RWPE2 (cell line): ENCODE measurements at regions not wholly inside any gene's neighbourhood (a gene's known extent, or its start where the extent isn't known, plus 50 kb on each side); places are given as distances from the start of the nearest gene placed in this dataset.
A peak's percentile ranks its signal among the peaks of the same experiment; 100 is the strongest.

Source experiments
- ATAC-seq: fragments of 200-7000 bp; cut with Tn5 transposase; 3 replicates; pipeline ENCODE4 v1.9.1; 2021; ENCODE audit warnings: low read depth
- DNase-seq: peaks from one replicate; pipeline ENCODE4 v3.0.0-alpha.2; 2020; ENCODE audit warnings: low spot score
- H3K27ac ChIP-seq: fragments of 450-650 bp; 2 replicates; pipeline ENCODE4 v1.5.1; 2017; ENCODE audit warnings: mild to moderate bottlenecking; ENCODE audit not compliant: poor library complexity, severe bottlenecking
- H3K27me3 ChIP-seq: fragments of 250-450 bp; sonication (Bioruptor Pico); 2 replicates; pipeline ENCODE4 v1.5.1; 2021; ENCODE audit warnings: mild to moderate bottlenecking, moderate library complexity; ENCODE audit not compliant: insufficient read depth, poor library complexity, severe bottlenecking
- H3K36me3 ChIP-seq: fragments of 250-450 bp; sonication (Bioruptor Pico); 2 replicates; pipeline ENCODE4 v1.5.1; 2020; ENCODE audit warnings: low read depth, mild to moderate bottlenecking, moderate library complexity
- H3K4me1 ChIP-seq: fragments of 250-450 bp; sonication (Bioruptor Pico); 2 replicates; pipeline ENCODE4 v1.5.1; 2021; ENCODE audit warnings: mild to moderate bottlenecking, moderate library complexity; ENCODE audit not compliant: insufficient read depth, poor library complexity, severe bottlenecking
- H3K4me3 ChIP-seq: fragments of 250-450 bp; sonication (Bioruptor Pico); 2 replicates; pipeline ENCODE4 v1.5.1; 2021; ENCODE audit warnings: mild to moderate bottlenecking, moderate library complexity; ENCODE audit not compliant: severe bottlenecking
- H3K9me3 ChIP-seq: fragments of 250-450 bp; sonication (Bioruptor Pico); 2 replicates; pipeline ENCODE4 v1.5.1; 2021; ENCODE audit warnings: mild to moderate bottlenecking, moderate library complexity; ENCODE audit not compliant: severe bottlenecking
- TF ChIP-seq, protein P1 (sequence below): fragments of 450-650 bp; IDR thresholded peaks from one replicate; pipeline ENCODE4 v1.5.1; 2017; ENCODE audit warnings: mild to moderate bottlenecking, moderate library complexity; ENCODE audit not compliant: poor library complexity, severe bottlenecking

DNA sequence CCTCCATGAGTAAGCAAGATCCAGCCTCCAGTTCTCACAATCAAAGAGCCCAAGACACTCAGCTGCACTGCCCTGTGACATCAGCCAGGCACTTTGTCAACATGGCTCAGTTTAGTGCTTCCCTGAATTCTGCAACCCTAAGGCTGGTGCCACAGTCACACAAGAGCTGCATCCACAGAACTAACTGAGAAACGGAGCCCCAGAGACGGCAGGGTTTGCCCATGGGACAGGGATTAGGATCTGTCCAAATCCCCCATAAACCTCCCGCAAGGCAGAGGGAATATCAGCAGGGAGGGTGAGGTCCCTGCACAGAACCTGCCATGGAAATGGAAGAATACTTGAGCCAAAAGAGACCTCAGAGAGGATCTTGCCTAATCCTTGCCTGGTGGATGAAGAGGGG is 70.4 kb upstream of the UQCRFS1 start:
- TF ChIP-seq, protein P1, sequence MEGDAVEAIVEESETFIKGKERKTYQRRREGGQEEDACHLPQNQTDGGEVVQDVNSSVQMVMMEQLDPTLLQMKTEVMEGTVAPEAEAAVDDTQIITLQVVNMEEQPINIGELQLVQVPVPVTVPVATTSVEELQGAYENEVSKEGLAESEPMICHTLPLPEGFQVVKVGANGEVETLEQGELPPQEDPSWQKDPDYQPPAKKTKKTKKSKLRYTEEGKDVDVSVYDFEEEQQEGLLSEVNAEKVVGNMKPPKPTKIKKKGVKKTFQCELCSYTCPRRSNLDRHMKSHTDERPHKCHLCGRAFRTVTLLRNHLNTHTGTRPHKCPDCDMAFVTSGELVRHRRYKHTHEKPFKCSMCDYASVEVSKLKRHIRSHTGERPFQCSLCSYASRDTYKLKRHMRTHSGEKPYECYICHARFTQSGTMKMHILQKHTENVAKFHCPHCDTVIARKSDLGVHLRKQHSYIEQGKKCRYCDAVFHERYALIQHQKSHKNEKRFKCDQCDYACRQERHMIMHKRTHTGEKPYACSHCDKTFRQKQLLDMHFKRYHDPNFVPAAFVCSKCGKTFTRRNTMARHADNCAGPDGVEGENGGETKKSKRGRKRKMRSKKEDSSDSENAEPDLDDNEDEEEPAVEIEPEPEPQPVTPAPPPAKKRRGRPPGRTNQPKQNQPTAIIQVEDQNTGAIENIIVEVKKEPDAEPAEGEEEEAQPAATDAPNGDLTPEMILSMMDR, result no peak
- ATAC-seq (no peak), DNase-seq (no peak)
- Histone ChIP-seq H3K4me1 (peaks cover 2% of the 10 kb centered on the region), H3K27ac (no peak overlapping the region), H3K4me3 (no peak overlapping the region), H3K9me3 (peaks cover 7% of the 10 kb centered on the region), H3K27me3 (no peaks in the 10 kb centered on the region), H3K36me3 (no peaks in the 10 kb centered on the region)

DNA sequence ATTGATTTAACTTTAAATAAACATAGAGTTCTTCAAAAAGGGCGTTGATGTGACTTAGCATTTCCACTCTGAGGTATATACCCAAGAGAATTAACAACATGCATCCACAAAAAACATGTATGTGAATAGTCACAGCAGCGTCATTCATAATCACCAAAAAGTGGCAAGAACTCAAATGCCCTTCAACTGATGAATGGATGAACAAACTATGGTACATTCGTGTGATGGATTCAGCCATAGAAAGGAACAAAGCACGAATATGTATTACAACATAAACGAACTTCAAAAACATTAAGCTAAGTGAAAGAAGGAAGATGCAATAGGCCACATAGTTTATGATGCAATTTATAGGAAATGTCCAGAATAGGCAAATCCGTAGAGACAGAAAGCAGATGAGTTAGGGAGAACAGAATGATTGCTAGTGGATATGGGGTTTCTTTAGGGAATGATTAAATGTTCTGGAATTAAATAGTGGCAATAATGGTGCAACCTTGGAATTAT is 72.3 kb upstream of the UQCRFS1 start:
- Histone ChIP-seq H3K27me3 (no peaks in the 10 kb centered on the region), H3K27ac (no peak overlapping the region), H3K4me1 (peaks cover 2% of the 10 kb centered on the region)

GRCh38 chr19:29285878-29286277 is 72.9 kb upstream of the UQCRFS1 start:
- ATAC-seq, result peak; percentile 33; the same call in 2 of the 3 replicates
- no peak overlapping the region for H3K27ac ChIP-seq

More for the DNA sequence above, 72.3 kb upstream of the UQCRFS1 start:
- ATAC-seq, result no peak
- TF ChIP-seq, protein P1, result no peak
- Histone ChIP-seq H3K36me3 (no peaks in the 10 kb centered on the region), H3K4me3 (no peak overlapping the region), H3K9me3 (peaks cover 6% of the 10 kb centered on the region)
- no peak for DNase-seq

DNA sequence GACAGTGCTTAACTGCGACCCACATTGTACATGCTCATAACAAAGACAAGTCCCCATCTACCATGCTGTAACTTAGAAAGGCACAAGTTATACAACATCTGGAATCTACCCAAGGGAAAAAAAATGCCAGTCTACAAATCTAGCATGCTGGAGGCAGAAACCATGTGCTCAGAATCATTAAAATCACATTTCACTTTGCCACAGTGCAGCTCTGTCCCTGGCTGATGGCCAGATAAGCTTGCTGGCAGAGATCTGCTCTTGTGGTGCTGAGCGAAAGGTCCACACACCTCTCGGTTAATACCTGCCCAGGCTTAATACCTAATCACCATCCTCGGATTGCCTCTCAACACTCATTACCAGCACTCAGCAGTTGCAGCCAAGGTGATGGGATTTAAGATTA is 74.1 kb upstream of the UQCRFS1 start:
- H3K4me1 ChIP-seq, result peaks cover 2% of the 10 kb centered on the region
- H3K9me3 ChIP-seq, result no peaks in the 10 kb centered on the region
- H3K4me3 ChIP-seq, result no peak overlapping the region
- DNase-seq (no peak), ATAC-seq (no peak)
- no peaks in the 10 kb centered on the region for H3K36me3 ChIP-seq
- H3K27me3 ChIP-seq, result no peaks in the 10 kb centered on the region
- H3K27ac ChIP-seq, result no peak overlapping the region
- TF ChIP-seq, protein P1, result no peak

More at GRCh38 chr19:29285878-29286277, 72.9 kb upstream of the UQCRFS1 start:
- Histone ChIP-seq H3K4me3 (no peak overlapping the region), H3K4me1 (peaks cover 2% of the 10 kb centered on the region), H3K36me3 (no peaks in the 10 kb centered on the region), H3K27me3 (no peaks in the 10 kb centered on the region), H3K9me3 (no peaks in the 10 kb centered on the region)
- no peak for DNase-seq
- TF ChIP-seq, protein P1, result peak; percentile 27

DNA sequence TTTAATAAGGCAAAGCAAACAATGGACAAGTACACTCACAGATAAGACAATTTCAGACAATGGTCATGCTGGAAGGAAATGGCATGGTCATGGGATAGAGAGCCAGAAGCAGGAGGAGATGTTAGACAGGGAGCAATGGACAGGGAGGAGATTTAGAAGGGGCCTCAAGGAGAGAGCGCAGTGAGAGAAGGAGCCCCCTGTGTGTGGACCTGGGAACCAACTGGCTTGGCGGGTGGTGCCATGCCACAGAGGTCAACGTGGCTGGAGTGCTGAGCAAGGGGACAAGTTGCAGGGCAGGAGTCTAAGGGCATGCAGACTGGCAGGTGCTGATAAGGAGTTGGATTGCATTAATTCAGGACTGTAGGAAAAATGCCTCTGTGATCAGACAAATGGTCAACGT is 75.3 kb upstream of the UQCRFS1 start:
- no peaks in the 10 kb centered on the region for H3K27me3 ChIP-seq
- peaks cover 2% of the 10 kb centered on the region for H3K4me1 ChIP-seq
- no peaks in the 10 kb centered on the region for H3K36me3 ChIP-seq
- H3K27ac ChIP-seq, result no peak overlapping the region
- ATAC-seq, result no peak
- no peak overlapping the region for H3K4me3 ChIP-seq
- TF ChIP-seq, protein P1, result no peak
- H3K9me3 ChIP-seq, result no peaks in the 10 kb centered on the region
- no peak for DNase-seq
